HCT116 (cell line): ENCODE measurements at regions not wholly inside any gene's neighbourhood (a gene's known extent, or its start where the extent isn't known, plus 50 kb on each side); places are given as distances from the start of the nearest gene placed in this dataset.
"Not testable (repeated sequence)": the region's sequence is repeated elsewhere in the genome, so short reads cannot be mapped to it uniquely, and the experiment has no call there.

ENCODE experiments used
- CEBPB ChIP-seq: IDR thresholded peaks from 2 replicates; pipeline ENCODE4 v1.6.1; 2012; ENCODE audit warnings: low read depth
- CTCF ChIP-seq, 3 experiments: fragments of 200-600 bp in 1 of 3; sonication (generic) in 1 of 3; IDR thresholded peaks in 2 of 3; conservative IDR thresholded peaks in 1 of 3; 2 replicates each; pipeline ENCODE4 v1.5.1; 2012 to 2017; ENCODE audit warnings: low read depth in 2 of 3, low read length in 2 of 3, antibody characterized with exemption in 1 of 3, borderline replicate concordance in 1 of 3, control low read depth in 1 of 3, mild to moderate bottlenecking in 1 of 3, mixed read lengths in 1 of 3, mixed run types in 1 of 3, moderate library complexity in 1 of 3; ENCODE audit not compliant: insufficient read depth in 1 of 3
- EZH2phosphoT487 ChIP-seq: fragments of 200-600 bp; IDR thresholded peaks from 2 replicates; pipeline ENCODE4 v1.6.1; 2018; ENCODE audit warnings: antibody characterized with exemption, borderline replicate concordance
- POLR2A ChIP-seq: IDR thresholded peaks from 2 replicates; pipeline ENCODE4 v1.7.0; 2011; ENCODE audit warnings: borderline replicate concordance; ENCODE audit not compliant: insufficient read depth, insufficient read length; ENCODE audit errors: extremely low read depth
- POLR2AphosphoS5 ChIP-seq: IDR thresholded peaks from 2 replicates; pipeline ENCODE4 v1.6.1; 2011; ENCODE audit warnings: mild to moderate bottlenecking, low read depth, low read length, moderate library complexity
- REST ChIP-seq: IDR thresholded peaks from 2 replicates; pipeline ENCODE4 v1.6.1; 2012; ENCODE audit warnings: low read depth
- SIN3A ChIP-seq: IDR thresholded peaks from 2 replicates; pipeline ENCODE4 v1.6.1; 2012; ENCODE audit warnings: low read depth
- SP1 ChIP-seq: IDR thresholded peaks from 2 replicates; pipeline ENCODE4 v1.6.1; 2012; ENCODE audit warnings: low read depth
- SRF ChIP-seq: IDR thresholded peaks from 2 replicates; pipeline ENCODE4 v1.6.1; 2012; ENCODE audit warnings: low read depth
- ZBTB33 ChIP-seq: IDR thresholded peaks from 2 replicates; pipeline ENCODE4 v1.6.1; 2011; ENCODE audit warnings: mild to moderate bottlenecking, low read length, moderate library complexity; ENCODE audit not compliant: insufficient replicate concordance; ENCODE audit errors: extremely low read depth

GRCh38 chr7:110438926-110439325 lies 652.0 kb upstream of the LRRN3 start:
- not testable (repeated sequence) for TF ChIP-seq POLR2A; CTCF (IDR thresholded peaks at IDR 0.05 in 2 of 3, conservative IDR thresholded peaks at IDR 0.05 in 1 of 3; ENCODE audit: borderline replicate concordance in 1 of 3, insufficient read depth in 1 of 3, low read depth in 2 of 3, low read length in 2 of 3); ZBTB33; EZH2phosphoT487; POLR2AphosphoS5; REST; SRF; CEBPB; SIN3A; SP1
